ENCODE measurements at regions not wholly inside any gene's neighbourhood (a gene's known extent, or its start where the extent isn't known, plus 50 kb on each side); places are given as distances from the start of the nearest gene placed in this dataset.

GRCh38 chr7:114755856-114756255 is 166.0 kb upstream of the MDFIC start:
- no peak for DNase-seq (ENCODE audit: low read depth in 2 of 2, low spot score in 1 of 2)

- DNase-seq (ENCODE audit: low read depth in 2 of 2, low spot score in 1 of 2), result no peak
Measured at GRCh38 chr7:114758661-114759227, 163.2 kb upstream of the MDFIC start.

- no peak for DNase-seq (ENCODE audit: low read depth in 2 of 2, low spot score in 1 of 2)
Measured at GRCh38 chr7:114759347-114760062, 162.4 kb upstream of the MDFIC start.

- no peak for DNase-seq (ENCODE audit: low read depth in 2 of 2, low spot score in 1 of 2)
Measured at GRCh38 chr7:114760477-114760876, 161.4 kb upstream of the MDFIC start.

- no peak for DNase-seq (ENCODE audit: low read depth in 2 of 2, low spot score in 1 of 2)
Measured at GRCh38 chr7:114761973-114762372, 159.9 kb upstream of the MDFIC start.

GRCh38 chr7:114765331-114766040 is 156.4 kb upstream of the MDFIC start:
- DNase-seq (ENCODE audit: low read depth in 2 of 2, low spot score in 1 of 2), result no peak

GRCh38 chr7:114766041-114766356 is 155.9 kb upstream of the MDFIC start:
- DNase-seq (ENCODE audit: low read depth in 2 of 2, low spot score in 1 of 2), result no peak

GRCh38 chr7:114777288-114777687 is 144.6 kb upstream of the MDFIC start:
- no peak for DNase-seq (ENCODE audit: low read depth in 2 of 2, low spot score in 1 of 2)

- DNase-seq (ENCODE audit: low read depth in 2 of 2, low spot score in 1 of 2), result no peak
Measured at GRCh38 chr7:114783508-114783907, 138.4 kb upstream of the MDFIC start.

- DNase-seq (ENCODE audit: low read depth in 2 of 2, low spot score in 1 of 2), result no peak
Measured at GRCh38 chr7:114784177-114784576, 137.7 kb upstream of the MDFIC start.

- no peak for DNase-seq (ENCODE audit: low read depth in 2 of 2, low spot score in 1 of 2)
Measured at GRCh38 chr7:114784746-114785145, 137.1 kb upstream of the MDFIC start.

GRCh38 chr7:114785496-114785895 is 136.4 kb upstream of the MDFIC start:
- no peak for DNase-seq (ENCODE audit: low read depth in 2 of 2, low spot score in 1 of 2)

- no peak for DNase-seq (ENCODE audit: low read depth in 2 of 2, low spot score in 1 of 2)
Measured at GRCh38 chr7:114786455-114786854, 135.4 kb upstream of the MDFIC start.

- DNase-seq (ENCODE audit: low read depth in 2 of 2, low spot score in 1 of 2), result no peak
Measured at GRCh38 chr7:114787556-114787955, 134.3 kb upstream of the MDFIC start.

GRCh38 chr7:114788706-114789105 is 133.2 kb upstream of the MDFIC start:
- DNase-seq (ENCODE audit: low read depth in 2 of 2, low spot score in 1 of 2), result no peak

GRCh38 chr7:114789161-114789560 is 132.7 kb upstream of the MDFIC start:
- DNase-seq (ENCODE audit: low read depth in 2 of 2, low spot score in 1 of 2), result no peak

GRCh38 chr7:114789871-114790311 is 132.0 kb upstream of the MDFIC start:
- no peak for DNase-seq (ENCODE audit: low read depth in 2 of 2, low spot score in 1 of 2)

GRCh38 chr7:114790521-114790920 is 131.4 kb upstream of the MDFIC start:
- DNase-seq (ENCODE audit: low read depth in 2 of 2, low spot score in 1 of 2), result no peak

GRCh38 chr7:114791771-114792170 is 130.1 kb upstream of the MDFIC start:
- no peak for DNase-seq (ENCODE audit: low read depth in 2 of 2, low spot score in 1 of 2)

GRCh38 chr7:114793155-114793845 is 128.6 kb upstream of the MDFIC start:
- no peak for DNase-seq (ENCODE audit: low read depth in 2 of 2, low spot score in 1 of 2)

GRCh38 chr7:114795475-114795874 is 126.4 kb upstream of the MDFIC start:
- DNase-seq (ENCODE audit: low read depth in 2 of 2, low spot score in 1 of 2), result no peak

GRCh38 chr7:114799628-114800028 is 122.3 kb upstream of the MDFIC start:
- DNase-seq (ENCODE audit: low read depth in 2 of 2, low spot score in 1 of 2), result no peak

Data from stimulated activated CD8-positive, alpha-beta memory T cell treated with anti-CD3 and anti-CD28 coated beads, Interleukin-4, amount 100 ng/mL, for 4 hours (primary cell).